Sciatic nerve (tissue), 2 donors: ENCODE measurements at regions not wholly inside any gene's neighbourhood (a gene's known extent, or its start where the extent isn't known, plus 50 kb on each side); places are given as distances from the start of the nearest gene placed in this dataset.
"Not testable (repeated sequence)": the region's sequence is repeated elsewhere in the genome, so short reads cannot be mapped to it uniquely, and the experiment has no call there.

ENCODE experiments used
- ATAC-seq: fragments of 200-7000 bp; cut with Tn5 transposase; one replicate; pipeline ENCODE4 v1.9.1; 2020; ENCODE audit warnings: mild to moderate bottlenecking, moderate library complexity
- DNase-seq: peaks from one replicate; pipeline ENCODE4 v3.0.0-alpha.2; 2020; ENCODE audit warnings: low spot score
- intact Hi-C: fragments of 100-400 bp; cut with DNase I; formaldehyde crosslinking; loops from one replicate; pipeline ENCODE4 v1.14.2; 2022
- donor health status: DM: no; HTN: no; CAD: no.
- donor health status: DM: no; HTN: no; CAD: no.

DNA sequence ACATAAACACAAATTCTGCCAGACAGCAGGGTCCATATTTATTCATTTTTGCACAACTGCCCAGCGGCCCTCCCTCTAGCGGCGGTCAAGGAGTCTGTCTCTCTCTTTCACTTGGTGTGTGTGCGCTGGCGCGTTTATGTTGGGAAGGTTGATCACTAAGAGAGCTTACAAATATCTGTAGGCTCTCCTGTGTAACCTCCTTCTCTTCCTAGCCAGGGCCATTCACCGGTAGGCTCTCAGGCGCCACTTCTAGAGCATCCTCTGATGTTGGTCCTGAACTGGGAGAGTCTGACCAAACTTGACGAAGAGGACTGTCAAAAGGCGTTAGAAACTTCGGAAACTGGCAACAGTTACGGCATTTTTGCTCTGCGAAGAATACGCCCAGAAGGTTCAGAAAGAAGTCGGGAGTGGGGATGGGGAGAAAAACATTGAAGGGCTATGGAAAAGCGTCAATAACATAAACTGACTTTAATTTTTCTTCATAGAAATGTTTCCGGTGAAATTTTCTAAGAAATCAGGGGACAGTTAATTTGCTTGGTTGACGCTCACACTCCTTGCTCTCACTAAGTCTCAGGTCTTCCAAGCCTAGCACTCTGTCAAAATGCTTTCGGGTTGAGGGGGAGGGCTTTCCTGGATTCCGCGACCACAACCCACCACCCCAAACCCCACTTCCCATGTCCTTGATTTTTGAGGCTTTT lies 731.1 kb downstream of the ZWINT start:
- no peak for DNase-seq
- ATAC-seq: peak; percentile 41
- intact Hi-C loops: no loop called here

DNA sequence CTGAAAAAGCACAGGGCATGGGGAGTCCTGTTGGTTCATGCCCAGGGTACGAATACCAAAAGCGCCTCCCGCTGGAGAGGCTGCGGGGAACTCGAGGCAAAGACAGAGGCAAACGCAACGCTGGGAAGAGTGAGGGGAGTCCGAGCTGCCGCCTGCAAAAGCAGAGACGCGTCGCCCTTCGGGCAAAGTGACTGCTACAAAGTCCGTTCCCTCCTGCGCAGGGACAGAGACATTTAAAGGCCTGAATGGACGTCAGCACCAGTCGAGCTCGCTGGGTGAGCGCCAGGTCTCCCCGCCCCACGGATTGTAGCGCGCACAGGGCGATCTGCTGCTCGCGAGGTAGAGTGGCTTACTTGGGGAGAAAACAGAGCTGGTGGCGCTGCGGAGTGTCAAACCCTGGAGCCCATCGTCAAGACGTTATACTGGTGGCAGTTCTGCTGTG lies 732.8 kb downstream of the ZWINT start:
- ATAC-seq (no peak), DNase-seq (no peak)
- intact Hi-C loops: no loop called here

DNA sequence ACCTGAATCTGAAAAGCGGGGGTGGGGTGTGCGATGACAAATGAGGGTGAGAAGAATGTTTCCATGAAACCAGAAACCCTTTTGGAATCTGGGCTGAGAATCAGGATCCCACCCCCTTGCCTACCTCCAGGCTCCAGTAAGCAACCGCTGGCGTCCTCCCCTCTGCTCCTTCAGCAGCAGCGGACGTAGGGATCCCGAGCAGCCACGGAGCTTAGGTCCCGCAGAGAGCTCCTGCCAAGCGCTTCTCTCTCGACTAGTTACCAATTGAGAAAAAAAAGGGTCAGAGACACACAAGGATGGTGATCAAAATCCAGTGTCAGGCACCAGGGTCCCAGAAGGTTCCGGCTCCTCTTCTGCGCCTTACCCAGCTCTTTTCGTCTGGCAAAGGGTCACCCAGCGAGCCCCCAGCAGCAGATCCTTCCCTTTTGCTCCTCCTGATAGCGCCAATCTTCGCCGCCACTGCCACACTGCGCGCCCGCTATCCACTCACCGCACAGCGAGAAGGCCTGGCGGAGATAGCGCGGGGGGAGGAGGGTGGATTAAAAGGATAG lies 733.5 kb downstream of the ZWINT start:
- intact Hi-C loops: no loop called here
- DNase-seq: no peak
- ATAC-seq: no peak

DNA sequence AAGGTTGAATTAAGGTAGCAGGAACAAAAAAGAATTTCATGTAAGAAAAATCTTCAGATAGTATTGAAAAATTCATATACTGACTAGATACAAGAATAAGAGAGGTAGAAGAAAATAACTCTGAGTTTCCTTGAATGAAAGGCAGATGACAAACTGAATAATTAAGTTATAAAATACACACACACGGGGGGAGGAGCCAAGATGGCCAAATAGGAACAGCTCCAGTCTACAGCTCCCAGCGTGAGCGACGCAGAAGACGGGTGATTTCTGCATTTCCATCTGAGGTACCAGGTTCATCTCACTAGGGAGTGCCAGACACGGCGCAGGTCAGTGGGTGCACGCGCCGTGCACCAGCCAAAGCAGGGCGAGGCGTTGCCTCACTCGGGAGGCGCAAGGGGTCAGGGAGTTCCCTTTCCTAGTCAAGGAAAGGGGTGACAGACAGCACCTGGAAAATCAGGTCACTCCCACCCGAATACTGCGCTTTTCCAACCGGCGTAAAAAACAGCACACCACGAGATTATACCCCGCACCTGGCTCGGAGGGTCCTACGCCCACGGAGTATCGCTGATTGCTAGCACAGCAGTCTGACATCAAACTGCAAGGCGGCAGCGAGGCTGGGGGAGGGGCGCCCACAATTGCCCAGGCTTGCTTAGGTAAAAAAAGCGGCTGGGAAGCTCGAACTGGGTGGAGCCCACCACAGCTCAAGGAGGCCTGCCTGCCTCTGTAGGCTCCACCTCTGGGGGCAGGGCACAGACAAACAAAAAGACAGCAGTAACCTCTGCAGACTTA lies 759.2 kb downstream of the ZWINT start:
- DNase-seq, ATAC-seq, intact Hi-C loops: not testable (repeated sequence)

DNA sequence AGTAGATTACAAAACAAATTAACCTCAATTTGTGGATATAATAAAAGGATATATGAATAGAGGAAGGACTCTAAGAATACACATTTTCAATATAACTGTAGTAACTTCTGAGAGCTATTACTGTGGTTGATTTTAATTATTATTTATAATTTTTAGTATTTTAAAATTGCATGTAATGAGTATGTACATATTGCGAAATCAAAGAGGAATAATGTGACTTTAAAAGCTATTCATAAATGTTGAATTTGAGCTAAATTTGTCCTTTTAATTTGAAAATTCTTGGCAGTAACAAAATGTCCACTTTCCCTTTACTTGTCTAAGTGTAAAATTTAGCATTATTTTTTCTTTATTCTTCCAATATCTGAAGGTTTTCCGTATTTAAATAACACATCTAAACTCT lies 750.6 kb upstream of the PCDH15 start:
- no peak for ATAC-seq
- DNase-seq: no peak

DNA sequence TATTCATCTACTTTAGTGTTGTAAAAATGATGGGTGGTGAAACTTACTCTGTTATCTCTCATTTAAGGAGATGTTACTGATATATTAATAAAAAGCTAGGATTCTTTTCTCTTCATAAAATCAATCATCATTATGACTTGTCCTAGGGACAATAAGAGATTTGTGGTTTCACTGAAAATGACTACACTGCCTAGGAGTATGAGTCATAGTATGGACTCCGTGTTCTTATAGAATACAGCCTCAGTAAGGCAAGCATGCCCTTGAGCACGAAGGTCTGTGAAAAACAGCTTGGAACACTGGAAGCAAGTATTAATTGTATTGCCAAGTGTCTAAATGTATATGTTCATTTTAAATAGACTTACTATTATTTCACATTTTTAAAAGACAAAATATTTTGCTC lies 749.2 kb upstream of the PCDH15 start:
- DNase-seq (no peak), ATAC-seq (no peak)
- intact Hi-C loops: no loop called here

More for the DNA sequence above, 750.6 kb upstream of the PCDH15 start:
- intact Hi-C loops: no loop called here

DNA sequence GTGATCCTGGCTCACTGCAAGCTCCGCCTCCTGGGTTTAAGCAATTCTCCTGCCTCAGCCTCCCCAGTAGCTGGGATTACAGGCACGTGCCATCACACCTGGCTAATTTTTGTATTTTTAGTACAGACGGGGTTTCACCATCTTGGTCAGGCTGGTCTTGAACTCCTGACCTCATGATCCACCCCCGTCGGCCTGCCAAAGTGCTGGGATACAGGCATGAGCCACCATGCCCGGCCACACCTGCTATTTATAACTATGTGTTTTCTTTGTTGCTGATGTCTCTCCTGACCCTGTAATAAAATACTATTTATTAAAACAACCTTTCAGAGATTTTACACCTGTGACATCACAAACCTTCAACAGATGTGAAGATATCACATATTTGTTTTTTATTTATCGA lies 736.5 kb upstream of the PCDH15 start:
- ATAC-seq: not testable (repeated sequence)

DNA sequence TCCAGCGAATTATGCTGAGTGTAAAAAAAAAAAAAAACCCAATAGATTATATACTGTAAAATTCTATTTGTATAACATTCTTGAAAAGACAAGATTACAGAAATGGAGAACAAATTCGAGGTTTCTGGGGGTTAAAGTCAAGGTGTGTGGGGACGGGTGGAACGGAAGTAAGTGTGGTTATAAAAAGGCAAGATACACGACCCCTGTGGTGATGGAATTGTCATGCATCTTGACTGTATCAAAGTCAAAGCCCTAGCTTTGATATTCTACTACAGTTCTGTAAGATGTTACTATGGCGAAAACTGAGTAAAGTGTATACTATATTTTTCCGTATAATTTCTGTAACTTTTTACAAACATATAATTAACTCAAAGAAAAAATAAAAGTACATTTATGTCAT lies 718.2 kb upstream of the PCDH15 start:
- intact Hi-C loops: no loop called here
- no peak for ATAC-seq
- DNase-seq: no peak

More for the DNA sequence above, 736.5 kb upstream of the PCDH15 start:
- DNase-seq, intact Hi-C loops: not testable (repeated sequence)

DNA sequence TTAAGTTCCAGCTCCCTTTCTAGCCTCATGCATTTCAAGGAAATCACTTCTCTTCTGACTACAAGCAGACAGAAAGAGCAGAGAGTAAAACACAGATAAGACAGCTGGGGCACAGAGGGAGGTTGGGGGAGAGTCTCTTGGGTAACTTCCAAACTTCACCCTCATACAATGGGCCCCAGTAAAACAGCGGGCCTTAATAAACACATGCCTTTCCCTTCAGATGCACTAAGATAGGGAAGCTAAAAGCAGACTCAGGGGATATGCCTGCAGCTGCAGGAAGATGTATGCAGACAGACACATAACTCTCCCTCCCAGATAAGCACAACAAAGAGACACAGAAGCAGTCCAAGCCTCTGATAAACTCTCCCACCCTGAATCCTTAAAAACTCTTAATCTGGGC lies 717.4 kb upstream of the PCDH15 start:
- intact Hi-C loops, ATAC-seq: not testable (repeated sequence)

DNA sequence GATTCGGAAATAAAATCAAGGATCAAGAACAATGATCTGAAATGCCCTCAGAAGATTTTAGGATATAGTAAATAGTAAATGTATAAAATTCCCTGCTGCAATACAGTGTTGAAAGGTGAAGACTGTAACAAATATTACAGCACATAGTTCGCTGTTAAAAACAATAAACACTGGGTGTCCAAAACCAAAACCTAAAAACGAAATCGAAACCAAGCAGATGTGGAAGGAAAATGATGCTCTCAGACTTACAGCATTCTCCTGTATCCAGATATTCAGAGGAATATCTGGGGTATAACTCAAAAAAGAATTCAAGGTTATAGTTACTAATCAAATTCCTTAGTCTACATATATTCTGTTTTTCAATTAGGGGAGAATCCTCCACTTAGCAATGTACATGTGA lies 708.1 kb upstream of the PCDH15 start:
- intact Hi-C loops: no loop called here
- no peak for DNase-seq
- no peak for ATAC-seq

More for the DNA sequence above, 717.4 kb upstream of the PCDH15 start:
- not testable (repeated sequence) for DNase-seq

DNA sequence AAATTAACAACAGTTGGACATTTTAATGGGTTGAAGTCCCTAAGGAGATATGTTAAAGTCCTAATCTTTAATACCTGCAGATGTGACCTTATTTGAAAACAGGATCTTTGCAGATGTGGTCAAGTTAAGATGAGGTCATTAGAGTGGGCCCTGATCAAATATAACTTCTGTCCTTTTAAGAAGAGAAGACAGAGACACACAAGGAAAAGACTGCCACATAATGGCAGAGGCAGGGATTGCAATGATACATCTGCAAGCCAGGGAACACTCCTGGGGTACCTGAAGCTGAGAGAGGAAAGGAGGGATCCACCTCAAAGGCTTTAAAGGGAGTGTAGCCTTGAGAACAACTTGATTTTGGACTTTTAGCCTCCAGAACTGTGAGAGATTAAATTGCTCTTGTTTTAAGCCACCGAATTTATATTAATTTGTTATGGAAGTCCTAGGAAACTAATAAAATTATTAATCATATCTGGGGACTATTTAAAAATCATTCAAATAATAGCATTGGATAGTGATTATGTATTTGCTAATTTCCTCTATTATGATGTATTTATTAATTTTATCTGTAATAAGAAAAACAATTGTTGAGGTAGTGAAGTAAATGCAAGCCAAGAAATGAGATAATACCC lies 700.0 kb upstream of the PCDH15 start:
- intact Hi-C loops: no loop called here

DNA sequence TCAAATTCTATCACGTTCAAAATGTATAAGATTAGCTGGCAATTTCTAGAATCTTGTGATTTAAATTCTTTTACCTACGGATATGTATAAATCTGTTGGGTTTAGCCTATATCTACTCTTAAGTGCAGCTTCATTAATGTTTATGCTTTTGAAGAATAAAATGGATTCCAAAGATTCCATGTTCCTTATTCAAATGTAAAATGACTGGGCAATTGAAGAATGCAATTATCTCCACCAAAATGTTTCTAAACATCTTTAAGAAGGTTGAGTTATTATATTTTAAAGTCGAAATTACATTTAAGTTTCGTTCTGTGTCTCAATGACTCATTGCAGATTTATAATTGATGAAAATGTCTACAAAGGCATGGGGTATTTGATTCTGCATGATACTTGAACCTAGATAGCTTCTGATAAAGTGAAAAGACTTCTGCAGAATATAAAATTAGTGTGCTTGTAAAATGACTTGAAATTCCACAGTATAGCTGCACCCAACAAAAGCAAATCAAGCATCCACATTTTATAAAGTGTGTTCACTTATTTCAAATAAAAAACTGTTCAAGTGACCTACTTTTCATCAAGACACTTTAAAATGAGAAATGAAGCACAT lies 697.0 kb upstream of the PCDH15 start:
- DNase-seq: no peak
- intact Hi-C loops: no loop called here

More for the DNA sequence above, 700.0 kb upstream of the PCDH15 start:
- no peak for ATAC-seq
- DNase-seq: no peak

DNA sequence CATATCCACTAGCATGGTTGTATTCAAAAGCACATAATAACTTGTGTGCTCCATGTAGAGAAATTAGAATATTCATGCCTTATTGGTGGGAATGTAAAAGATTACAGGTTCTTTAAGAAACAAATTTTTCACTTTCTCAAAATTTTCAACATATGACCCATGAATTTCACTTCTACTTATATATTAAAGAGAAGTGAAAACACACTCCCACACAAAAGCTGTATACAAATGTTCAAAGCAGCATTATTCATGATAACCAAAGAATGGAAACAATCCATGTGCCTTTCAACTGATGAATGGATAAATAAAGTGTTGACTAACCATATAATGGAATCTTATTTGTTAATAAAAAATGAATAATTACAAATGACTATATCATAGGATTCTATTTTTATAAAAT lies 694.5 kb upstream of the PCDH15 start:
- DNase-seq: no peak
- intact Hi-C loops: no loop called here
- no peak for ATAC-seq

More for the DNA sequence above, 697.0 kb upstream of the PCDH15 start:
- no peak for ATAC-seq

DNA sequence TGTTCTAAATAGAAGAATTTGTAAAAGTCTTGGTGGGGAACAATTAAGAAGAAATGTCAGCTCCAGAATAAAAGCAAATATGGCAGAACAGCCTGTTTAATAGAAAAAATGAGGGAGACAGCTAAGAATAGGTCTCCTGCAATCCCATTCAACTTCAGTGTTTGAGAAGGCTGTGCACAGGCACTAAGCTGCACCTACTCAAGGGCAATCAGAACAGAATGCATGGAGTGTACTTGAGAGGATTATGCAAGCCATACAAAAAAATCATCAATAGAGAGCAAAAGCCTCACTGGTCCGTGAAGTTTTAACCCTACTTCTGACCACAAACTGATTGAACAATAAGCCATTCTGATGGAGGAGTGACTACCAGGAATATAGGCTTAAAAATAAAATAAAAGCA lies 690.7 kb upstream of the PCDH15 start:
- no peak for ATAC-seq
- intact Hi-C loops: no loop called here
- no peak for DNase-seq

DNA sequence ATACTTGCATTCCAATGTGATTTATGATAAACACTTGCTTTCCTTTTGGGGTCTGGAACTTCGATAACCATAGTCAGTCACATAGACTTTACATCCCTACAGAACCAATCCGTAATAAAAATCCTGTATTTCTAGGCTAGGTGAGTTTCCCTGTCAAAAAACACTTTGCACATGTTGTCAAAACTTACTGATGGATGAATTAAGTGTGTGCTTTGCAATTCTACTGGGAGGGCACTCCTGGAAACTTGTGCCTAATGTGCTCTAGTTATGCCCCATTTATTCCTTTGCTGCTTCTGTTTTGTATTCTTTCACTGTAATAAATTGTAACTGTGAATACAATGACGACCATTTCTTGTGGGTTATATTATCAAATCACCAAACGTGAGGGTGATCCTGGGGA lies 684.8 kb upstream of the PCDH15 start:
- intact Hi-C loops: no loop called here
- ATAC-seq (no peak), DNase-seq (no peak)

DNA sequence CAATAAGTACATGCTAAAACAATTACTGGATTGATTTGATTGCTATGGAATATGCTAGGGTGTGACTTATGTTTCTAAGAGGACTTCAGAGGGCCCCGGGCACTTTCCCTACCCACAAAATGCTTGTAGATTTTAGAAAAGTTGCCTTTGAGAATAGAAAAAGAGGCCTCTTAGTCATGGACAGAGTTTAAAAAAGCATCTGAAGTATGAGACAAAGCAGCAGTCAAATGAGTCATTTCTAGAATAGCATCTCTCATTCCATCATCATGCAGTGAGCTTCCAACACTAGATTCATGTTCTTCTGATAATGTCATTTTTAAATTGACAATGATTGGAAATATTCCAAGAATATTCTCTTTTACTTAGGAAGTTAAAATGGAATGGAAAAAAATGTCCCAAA lies 675.1 kb upstream of the PCDH15 start:
- no peak for DNase-seq
- no peak for ATAC-seq

DNA sequence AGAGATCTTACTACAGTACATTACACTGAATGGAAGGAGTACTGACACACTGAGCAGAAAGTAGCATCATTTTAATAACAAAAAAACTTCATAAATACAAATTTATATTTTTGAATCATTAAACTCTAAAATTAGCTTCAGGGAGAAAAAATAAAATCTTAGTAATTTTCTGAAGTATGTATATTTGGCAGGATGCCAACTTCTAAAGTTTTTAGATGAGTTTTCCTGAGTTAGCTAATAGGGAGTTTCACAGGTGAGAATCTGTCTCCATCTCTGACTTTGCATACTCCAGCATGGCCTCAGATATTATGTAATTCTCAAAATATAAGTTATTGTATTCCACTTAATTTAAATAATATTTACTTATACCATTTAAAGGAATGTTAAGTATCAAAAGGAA lies 673.2 kb upstream of the PCDH15 start:
- ATAC-seq: no peak

More for the DNA sequence above, 675.1 kb upstream of the PCDH15 start:
- intact Hi-C loops: no loop called here

DNA sequence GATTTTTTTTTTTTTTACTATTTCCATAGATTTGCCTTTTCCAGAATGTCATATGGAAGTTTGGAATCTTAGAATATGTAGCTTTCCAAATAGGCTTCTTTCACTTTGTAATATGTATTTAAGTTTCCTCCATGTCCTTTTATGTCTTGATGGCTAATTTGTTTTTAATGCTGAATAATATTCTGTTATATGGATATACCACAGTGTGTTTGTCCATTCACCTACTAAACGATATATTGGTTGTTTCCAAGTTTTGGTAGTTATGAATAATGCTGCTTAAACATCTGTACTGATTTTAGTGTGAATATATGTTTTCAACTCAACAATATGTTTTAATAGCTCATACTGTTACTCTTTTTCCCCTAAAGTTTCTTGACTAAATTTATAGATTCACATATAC lies 669.8 kb upstream of the PCDH15 start:
- ATAC-seq (no peak), DNase-seq (no peak)
- intact Hi-C loops: no loop called here

More for the DNA sequence above, 673.2 kb upstream of the PCDH15 start:
- intact Hi-C loops: no loop called here
- no peak for DNase-seq

DNA sequence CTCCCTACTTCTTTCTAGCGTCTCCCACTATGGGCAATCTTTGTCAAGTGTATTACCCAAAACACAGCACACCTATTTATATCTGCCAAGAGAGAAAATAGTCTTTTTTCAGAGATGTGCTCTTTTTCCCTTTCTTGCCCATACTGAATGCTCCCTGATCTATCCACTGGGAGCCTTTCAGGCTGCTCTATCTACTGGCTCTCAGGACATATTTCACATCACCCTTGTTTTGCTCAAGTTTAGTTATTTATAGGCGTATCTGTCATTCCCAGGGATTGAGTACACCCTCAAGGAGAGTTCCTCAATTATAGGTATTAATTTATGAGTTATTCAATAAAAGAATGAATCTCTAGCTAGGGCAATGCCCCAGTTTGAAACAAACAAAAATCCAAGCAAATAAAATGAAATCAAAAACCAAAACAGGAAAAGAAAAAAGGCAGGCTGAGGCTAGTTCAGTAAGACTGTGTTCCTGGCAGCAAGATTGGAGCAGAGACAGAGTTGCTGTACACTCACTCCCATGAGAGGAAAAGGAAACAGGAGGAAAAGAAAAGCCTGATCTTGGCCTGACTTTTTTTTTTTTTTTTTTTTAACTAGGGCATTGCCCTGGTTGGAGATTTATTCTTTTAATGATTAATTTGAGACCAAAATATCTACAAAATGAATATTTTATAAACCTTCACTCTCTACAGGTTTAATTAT lies 665.9 kb upstream of the PCDH15 start:
- DNase-seq (no peak), ATAC-seq (no peak)
- intact Hi-C loops: no loop called here
